ENCODE measurements at regions not wholly inside any gene's neighbourhood (a gene's known extent, or its start where the extent isn't known, plus 50 kb on each side); places are given as distances from the start of the nearest gene placed in this dataset.

DNA sequence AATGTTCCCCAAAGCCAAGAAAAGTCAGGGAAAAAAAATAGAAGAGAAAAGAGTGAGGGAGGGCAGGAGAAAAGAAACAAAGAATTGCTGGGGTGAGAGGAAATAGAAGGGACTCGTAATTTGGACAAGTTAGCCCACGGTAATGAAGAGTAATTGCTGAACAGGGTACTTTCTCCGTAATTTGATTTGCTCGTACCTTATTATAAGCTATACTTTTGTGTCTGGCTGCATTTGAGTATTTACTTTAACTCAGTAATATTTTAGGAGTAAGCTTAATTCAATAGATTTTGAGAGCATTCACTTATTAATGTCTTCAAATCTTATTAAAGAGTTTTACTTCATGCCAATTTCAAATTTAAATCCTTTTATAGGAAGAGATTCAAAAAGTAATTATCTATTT lies 527.5 kb downstream of the COL11A1 start:
- no peak overlapping the region for H3K4me3 ChIP-seq
- DNase-seq (no peak), ATAC-seq (no peak)
- no peaks in the 10 kb centered on the region for H3K27me3 ChIP-seq
- no peaks in the 10 kb centered on the region for H3K36me3 ChIP-seq
- H3K27ac ChIP-seq, result no peak overlapping the region
- TF ChIP-seq, protein P1, sequence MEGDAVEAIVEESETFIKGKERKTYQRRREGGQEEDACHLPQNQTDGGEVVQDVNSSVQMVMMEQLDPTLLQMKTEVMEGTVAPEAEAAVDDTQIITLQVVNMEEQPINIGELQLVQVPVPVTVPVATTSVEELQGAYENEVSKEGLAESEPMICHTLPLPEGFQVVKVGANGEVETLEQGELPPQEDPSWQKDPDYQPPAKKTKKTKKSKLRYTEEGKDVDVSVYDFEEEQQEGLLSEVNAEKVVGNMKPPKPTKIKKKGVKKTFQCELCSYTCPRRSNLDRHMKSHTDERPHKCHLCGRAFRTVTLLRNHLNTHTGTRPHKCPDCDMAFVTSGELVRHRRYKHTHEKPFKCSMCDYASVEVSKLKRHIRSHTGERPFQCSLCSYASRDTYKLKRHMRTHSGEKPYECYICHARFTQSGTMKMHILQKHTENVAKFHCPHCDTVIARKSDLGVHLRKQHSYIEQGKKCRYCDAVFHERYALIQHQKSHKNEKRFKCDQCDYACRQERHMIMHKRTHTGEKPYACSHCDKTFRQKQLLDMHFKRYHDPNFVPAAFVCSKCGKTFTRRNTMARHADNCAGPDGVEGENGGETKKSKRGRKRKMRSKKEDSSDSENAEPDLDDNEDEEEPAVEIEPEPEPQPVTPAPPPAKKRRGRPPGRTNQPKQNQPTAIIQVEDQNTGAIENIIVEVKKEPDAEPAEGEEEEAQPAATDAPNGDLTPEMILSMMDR (IDR thresholded peaks at IDR 0.05), result no peak
- H3K4me1 ChIP-seq, result no peaks in the 10 kb centered on the region
- intact Hi-C loops (cut with DNase I), result no loop called here
- H3K9me3 ChIP-seq, result no peaks in the 10 kb centered on the region

- Histone ChIP-seq H3K9me3 (no peaks in the 10 kb centered on the region), H3K4me3 (no peak overlapping the region), H3K36me3 (no peaks in the 10 kb centered on the region), H3K4me1 (no peaks in the 10 kb centered on the region), H3K27ac (no peak overlapping the region), H3K27me3 (no peaks in the 10 kb centered on the region)
- intact Hi-C loops (cut with DNase I), result no loop called here
- DNase-seq, result no peak
- TF ChIP-seq, protein P1 (IDR thresholded peaks at IDR 0.05), result no peak
- ATAC-seq, result no peak
These were observed 529.5 kb downstream of the COL11A1 start for GRCh38 chr1:102578804-102579203.

DNA sequence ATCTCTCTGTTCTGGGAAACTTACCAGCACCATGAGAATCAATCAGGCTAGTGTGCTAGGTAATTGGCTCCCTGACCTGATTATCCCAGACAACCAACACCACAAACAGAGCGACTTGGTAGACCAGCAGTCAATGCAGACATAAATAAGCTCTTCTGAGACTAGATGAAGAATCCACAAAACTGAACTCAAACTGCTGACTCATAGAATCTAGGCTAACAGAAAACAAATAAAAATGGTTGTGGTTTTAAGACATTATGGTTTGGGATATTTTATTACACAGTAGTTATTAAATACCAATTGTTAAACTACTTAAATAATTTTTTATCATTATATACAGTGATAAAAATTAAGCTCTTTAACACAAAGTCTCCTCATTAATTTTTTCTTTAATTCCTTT lies 535.7 kb downstream of the COL11A1 start:
- Histone ChIP-seq H3K4me1 (no peaks in the 10 kb centered on the region), H3K27me3 (no peaks in the 10 kb centered on the region), H3K4me3 (no peak overlapping the region), H3K36me3 (no peaks in the 10 kb centered on the region), H3K9me3 (no peaks in the 10 kb centered on the region), H3K27ac (no peak overlapping the region)
- intact Hi-C loops (cut with DNase I), result no loop called here
- TF ChIP-seq, protein P1 (IDR thresholded peaks at IDR 0.05), result no peak
- ATAC-seq (no peak), DNase-seq (no peak)

- no peaks in the 10 kb centered on the region for H3K9me3 ChIP-seq
- TF ChIP-seq, protein P1 (IDR thresholded peaks at IDR 0.05), result no peak
- DNase-seq (no peak), ATAC-seq (no peak)
- no peak overlapping the region for H3K27ac ChIP-seq
- H3K4me1 ChIP-seq, result no peaks in the 10 kb centered on the region
- H3K36me3 ChIP-seq, result no peaks in the 10 kb centered on the region
- intact Hi-C loops (cut with DNase I), result no loop called here
- H3K4me3 ChIP-seq, result no peak overlapping the region
- H3K27me3 ChIP-seq, result no peaks in the 10 kb centered on the region
These were observed 542.1 kb downstream of the COL11A1 start for GRCh38 chr1:102566182-102566581.

DNA sequence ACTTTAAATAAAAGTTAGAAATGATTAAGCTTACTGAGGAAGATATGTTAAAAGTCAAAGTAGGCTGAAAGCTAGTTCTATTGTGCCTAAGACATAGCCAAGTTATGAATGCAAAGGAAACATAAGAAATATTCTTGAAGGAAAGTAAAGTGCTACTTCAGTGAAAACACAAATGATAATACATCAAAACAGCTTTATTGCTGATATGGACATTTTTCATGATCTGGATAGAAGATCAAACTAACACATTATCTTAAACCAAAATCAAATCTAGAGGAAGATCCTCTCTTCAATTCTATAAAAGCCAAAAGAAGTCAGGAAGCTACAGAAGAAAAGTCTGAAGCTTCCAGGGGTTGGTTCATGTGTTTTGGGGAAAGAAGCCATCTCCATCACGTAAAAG lies 545.9 kb downstream of the COL11A1 start:
- H3K4me3 ChIP-seq, result no peak overlapping the region
- no peak for ATAC-seq

More for the DNA sequence above, 545.9 kb downstream of the COL11A1 start:
- TF ChIP-seq, protein P1 (IDR thresholded peaks at IDR 0.05), result no peak
- intact Hi-C loops (cut with DNase I), result no loop called here
- no peaks in the 10 kb centered on the region for H3K36me3 ChIP-seq
- no peak overlapping the region for H3K27ac ChIP-seq
- H3K27me3 ChIP-seq, result no peaks in the 10 kb centered on the region
- no peak for DNase-seq
- no peaks in the 10 kb centered on the region for H3K4me1 ChIP-seq
- H3K9me3 ChIP-seq, result no peaks in the 10 kb centered on the region

Data from upper lobe of right lung (tissue), 1 donor.